ENCODE measurements at regions not wholly inside any gene's neighbourhood (a gene's known extent, or its start where the extent isn't known, plus 50 kb on each side); places are given as distances from the start of the nearest gene placed in this dataset.

- H3K27ac ChIP-seq (ENCODE audit: low read depth, low read length): no peak overlapping the region
- H3K27me3 ChIP-seq (ENCODE audit: control insufficient read depth in 3 of 3, insufficient read depth in 3 of 3, low read length in 3 of 3): no peaks in the 10 kb centered on the region
- H3K9me3 ChIP-seq (ENCODE audit: control insufficient read depth in 3 of 3, low read length in 3 of 3): no peaks in the 10 kb centered on the region
- H3K4me1 ChIP-seq (ENCODE audit: control insufficient read depth in 3 of 3, insufficient read depth in 3 of 3, low read length in 3 of 3): no peaks in the 10 kb centered on the region
- H3K36me3 ChIP-seq (ENCODE audit: control insufficient read depth in 3 of 3, insufficient read depth in 3 of 3, low read length in 3 of 3): no peaks in the 10 kb centered on the region
- H3K9ac ChIP-seq (ENCODE audit: low read depth in 1 of 3, low read length in 3 of 3): no peak overlapping the region
- no peak overlapping the region for H3K4me3 ChIP-seq (ENCODE audit: low read length in 3 of 3)
These were observed 950.7 kb upstream of the PHF14 start for GRCh38 chr7:10022957-10023356.

GRCh38 chr7:10034843-10035556 is 938.7 kb upstream of the PHF14 start:
- no peak overlapping the region for H3K4me3 ChIP-seq (ENCODE audit: low read length in 3 of 3)
- H3K9ac ChIP-seq (ENCODE audit: low read depth in 1 of 3, low read length in 3 of 3): no peak overlapping the region
- no peaks in the 10 kb centered on the region for H3K36me3 ChIP-seq (ENCODE audit: control insufficient read depth in 3 of 3, insufficient read depth in 3 of 3, low read length in 3 of 3)
- H3K27ac ChIP-seq (ENCODE audit: low read depth, low read length): no peak overlapping the region
- H3K27me3 ChIP-seq (ENCODE audit: control insufficient read depth in 3 of 3, insufficient read depth in 3 of 3, low read length in 3 of 3): no peaks in the 10 kb centered on the region
- H3K9me3 ChIP-seq (ENCODE audit: control insufficient read depth in 3 of 3, low read length in 3 of 3): no peaks in the 10 kb centered on the region
- H3K4me1 ChIP-seq (ENCODE audit: control insufficient read depth in 3 of 3, insufficient read depth in 3 of 3, low read length in 3 of 3): no peaks in the 10 kb centered on the region

GRCh38 chr7:10036693-10037092 is 937.0 kb upstream of the PHF14 start:
- H3K4me1 ChIP-seq (ENCODE audit: control insufficient read depth in 3 of 3, insufficient read depth in 3 of 3, low read length in 3 of 3): no peaks in the 10 kb centered on the region
- no peak overlapping the region for H3K9ac ChIP-seq (ENCODE audit: low read depth in 1 of 3, low read length in 3 of 3)
- H3K27ac ChIP-seq (ENCODE audit: low read depth, low read length): no peak overlapping the region
- no peaks in the 10 kb centered on the region for H3K36me3 ChIP-seq (ENCODE audit: control insufficient read depth in 3 of 3, insufficient read depth in 3 of 3, low read length in 3 of 3)
- H3K4me3 ChIP-seq (ENCODE audit: low read length in 3 of 3): no peak overlapping the region
- H3K27me3 ChIP-seq (ENCODE audit: control insufficient read depth in 3 of 3, insufficient read depth in 3 of 3, low read length in 3 of 3): no peaks in the 10 kb centered on the region
- H3K9me3 ChIP-seq (ENCODE audit: control insufficient read depth in 3 of 3, low read length in 3 of 3): no peaks in the 10 kb centered on the region

- H3K4me1 ChIP-seq (ENCODE audit: control insufficient read depth in 3 of 3, insufficient read depth in 3 of 3, low read length in 3 of 3): no peaks in the 10 kb centered on the region
- no peaks in the 10 kb centered on the region for H3K9me3 ChIP-seq (ENCODE audit: control insufficient read depth in 3 of 3, low read length in 3 of 3)
- H3K27ac ChIP-seq (ENCODE audit: low read depth, low read length): no peak overlapping the region
- H3K9ac ChIP-seq (ENCODE audit: low read depth in 1 of 3, low read length in 3 of 3): no peak overlapping the region
- H3K4me3 ChIP-seq (ENCODE audit: low read length in 3 of 3): no peak overlapping the region
- no peaks in the 10 kb centered on the region for H3K36me3 ChIP-seq (ENCODE audit: control insufficient read depth in 3 of 3, insufficient read depth in 3 of 3, low read length in 3 of 3)
- H3K27me3 ChIP-seq (ENCODE audit: control insufficient read depth in 3 of 3, insufficient read depth in 3 of 3, low read length in 3 of 3): no peaks in the 10 kb centered on the region
These were observed 935.3 kb upstream of the PHF14 start for GRCh38 chr7:10038351-10038750.

GRCh38 chr7:10040674-10041073 is 933.0 kb upstream of the PHF14 start:
- Histone ChIP-seq H3K27ac (ENCODE audit: low read depth, low read length) (no peak overlapping the region), H3K4me1 (ENCODE audit: control insufficient read depth in 3 of 3, insufficient read depth in 3 of 3, low read length in 3 of 3) (no peaks in the 10 kb centered on the region), H3K9me3 (ENCODE audit: control insufficient read depth in 3 of 3, low read length in 3 of 3) (no peaks in the 10 kb centered on the region), H3K27me3 (ENCODE audit: control insufficient read depth in 3 of 3, insufficient read depth in 3 of 3, low read length in 3 of 3) (no peaks in the 10 kb centered on the region), H3K4me3 (ENCODE audit: low read length in 3 of 3) (no peak overlapping the region), H3K36me3 (ENCODE audit: control insufficient read depth in 3 of 3, insufficient read depth in 3 of 3, low read length in 3 of 3) (no peaks in the 10 kb centered on the region), H3K9ac (ENCODE audit: low read depth in 1 of 3, low read length in 3 of 3) (no peak overlapping the region)

- H3K9ac ChIP-seq (ENCODE audit: low read depth in 1 of 3, low read length in 3 of 3): no peak overlapping the region
These were observed 902.8 kb upstream of the PHF14 start for GRCh38 chr7:10070899-10071298.

GRCh38 chr7:10075866-10076265 is 897.8 kb upstream of the PHF14 start:
- Histone ChIP-seq H3K9me3 (ENCODE audit: control insufficient read depth in 3 of 3, low read length in 3 of 3) (no peaks in the 10 kb centered on the region), H3K4me1 (ENCODE audit: control insufficient read depth in 3 of 3, insufficient read depth in 3 of 3, low read length in 3 of 3) (no peaks in the 10 kb centered on the region), H3K27me3 (ENCODE audit: control insufficient read depth in 3 of 3, insufficient read depth in 3 of 3, low read length in 3 of 3) (no peaks in the 10 kb centered on the region), H3K27ac (ENCODE audit: low read depth, low read length) (no peak overlapping the region), H3K36me3 (ENCODE audit: control insufficient read depth in 3 of 3, insufficient read depth in 3 of 3, low read length in 3 of 3) (no peaks in the 10 kb centered on the region), H3K4me3 (ENCODE audit: low read length in 3 of 3) (no peak overlapping the region), H3K9ac (ENCODE audit: low read depth in 1 of 3, low read length in 3 of 3) (no peak overlapping the region)

More at GRCh38 chr7:10070899-10071298, 902.8 kb upstream of the PHF14 start:
- Histone ChIP-seq H3K27ac (ENCODE audit: low read depth, low read length) (no peak overlapping the region), H3K9me3 (ENCODE audit: control insufficient read depth in 3 of 3, low read length in 3 of 3) (no peaks in the 10 kb centered on the region), H3K4me1 (ENCODE audit: control insufficient read depth in 3 of 3, insufficient read depth in 3 of 3, low read length in 3 of 3) (no peaks in the 10 kb centered on the region), H3K27me3 (ENCODE audit: control insufficient read depth in 3 of 3, insufficient read depth in 3 of 3, low read length in 3 of 3) (no peaks in the 10 kb centered on the region), H3K4me3 (ENCODE audit: low read length in 3 of 3) (no peak overlapping the region), H3K36me3 (ENCODE audit: control insufficient read depth in 3 of 3, insufficient read depth in 3 of 3, low read length in 3 of 3) (no peaks in the 10 kb centered on the region)

- no peaks in the 10 kb centered on the region for H3K9me3 ChIP-seq (ENCODE audit: control insufficient read depth in 3 of 3, low read length in 3 of 3)
- H3K4me3 ChIP-seq (ENCODE audit: low read length in 3 of 3): no peak overlapping the region
- no peaks in the 10 kb centered on the region for H3K36me3 ChIP-seq (ENCODE audit: control insufficient read depth in 3 of 3, insufficient read depth in 3 of 3, low read length in 3 of 3)
- no peaks in the 10 kb centered on the region for H3K27me3 ChIP-seq (ENCODE audit: control insufficient read depth in 3 of 3, insufficient read depth in 3 of 3, low read length in 3 of 3)
- no peak overlapping the region for H3K27ac ChIP-seq (ENCODE audit: low read depth, low read length)
- H3K4me1 ChIP-seq (ENCODE audit: control insufficient read depth in 3 of 3, insufficient read depth in 3 of 3, low read length in 3 of 3): no peaks in the 10 kb centered on the region
- H3K9ac ChIP-seq (ENCODE audit: low read depth in 1 of 3, low read length in 3 of 3): no peak overlapping the region
These were observed 896.9 kb upstream of the PHF14 start for GRCh38 chr7:10076660-10077300.

- Histone ChIP-seq H3K9me3 (ENCODE audit: control insufficient read depth in 3 of 3, low read length in 3 of 3) (no peaks in the 10 kb centered on the region), H3K4me1 (ENCODE audit: control insufficient read depth in 3 of 3, insufficient read depth in 3 of 3, low read length in 3 of 3) (no peaks in the 10 kb centered on the region), H3K36me3 (ENCODE audit: control insufficient read depth in 3 of 3, insufficient read depth in 3 of 3, low read length in 3 of 3) (no peaks in the 10 kb centered on the region), H3K4me3 (ENCODE audit: low read length in 3 of 3) (no peak overlapping the region), H3K27ac (ENCODE audit: low read depth, low read length) (no peak overlapping the region), H3K27me3 (ENCODE audit: control insufficient read depth in 3 of 3, insufficient read depth in 3 of 3, low read length in 3 of 3) (no peaks in the 10 kb centered on the region), H3K9ac (ENCODE audit: low read depth in 1 of 3, low read length in 3 of 3) (no peak overlapping the region)
These were observed 894.1 kb upstream of the PHF14 start for GRCh38 chr7:10079572-10079971.

GRCh38 chr7:10082896-10083295 is 890.8 kb upstream of the PHF14 start:
- Histone ChIP-seq H3K4me1 (ENCODE audit: control insufficient read depth in 3 of 3, insufficient read depth in 3 of 3, low read length in 3 of 3) (no peaks in the 10 kb centered on the region), H3K9me3 (ENCODE audit: control insufficient read depth in 3 of 3, low read length in 3 of 3) (no peaks in the 10 kb centered on the region), H3K27ac (ENCODE audit: low read depth, low read length) (no peak overlapping the region), H3K9ac (ENCODE audit: low read depth in 1 of 3, low read length in 3 of 3) (no peak overlapping the region), H3K27me3 (ENCODE audit: control insufficient read depth in 3 of 3, insufficient read depth in 3 of 3, low read length in 3 of 3) (no peaks in the 10 kb centered on the region), H3K4me3 (ENCODE audit: low read length in 3 of 3) (no peak overlapping the region), H3K36me3 (ENCODE audit: control insufficient read depth in 3 of 3, insufficient read depth in 3 of 3, low read length in 3 of 3) (no peaks in the 10 kb centered on the region)

Measured in skeletal muscle tissue (tissue), 3 donors.